ENCODE measurements at regions not wholly inside any gene's neighbourhood (a gene's known extent, or its start where the extent isn't known, plus 50 kb on each side); places are given as distances from the start of the nearest gene placed in this dataset.

- WGBS (ENCODE audit: insufficient coverage, insufficient replicate concordance, low lambda C conversion rate, missing lambda C conversion rate) = 41% methylated on average over 2 of the region's 2 CpGs
- no peak overlapping the region for H3K4me2 ChIP-seq (ENCODE audit: control insufficient read depth, insufficient read depth)
- no TSS peak for BruUV-seq (replicated peaks)
- no peak for ATAC-seq
- in situ Hi-C loops (cut with MboI) (no loop called here), intact Hi-C loops (cut with micrococcal nuclease; ENCODE audit: unreplicated experiment) (no loop called here)
- RAD21 ChIA-PET (ENCODE audit: unreplicated experiment) = no interaction called here
- DNase-seq (ENCODE audit: low read depth, low spot score) = no peak
- no peak overlapping the region for H3K4me3 ChIP-seq
- SMC1A ChIA-PET (ENCODE audit: uncharacterized antibody, unreplicated experiment) = interaction anchor here (1.1 to 1.3 kb wide), 2 partner anchors 18 to 41 kb away, joined by 3 read pairs; no protein-coding TSS in a partner anchor
- no peak overlapping the region for H2AFZ ChIP-seq (ENCODE audit: control insufficient read depth, low read depth, low read length)
- no peaks in the 10 kb centered on the region for H3K9me3 ChIP-seq (replicated peaks; ENCODE audit: control insufficient read depth, insufficient read depth, low read length)
- no peak overlapping the region for H3K9ac ChIP-seq (ENCODE audit: control insufficient read depth, insufficient read depth, low read length)
- TF ChIP-seq FOXM1 (IDR thresholded peaks at IDR 0.05; ENCODE audit: low read depth, low read length) (no peak), PAX8 (IDR thresholded peaks at IDR 0.05) (no peak), PKNOX1 (IDR thresholded peaks at IDR 0.05) (no peak), ZNF207 (IDR thresholded peaks at IDR 0.05; ENCODE audit: borderline replicate concordance) (no peak), SPI1 (IDR thresholded peaks at IDR 0.05; ENCODE audit: borderline replicate concordance, insufficient read depth, low read depth, low read length) (no peak), SMAD5 (IDR thresholded peaks at IDR 0.05; ENCODE audit: low read depth) (no peak), SUZ12 (IDR thresholded peaks at IDR 0.05; ENCODE audit: unreplicated experiment) (no peak), BCLAF1 (IDR thresholded peaks at IDR 0.05) (no peak), CUX1 (IDR thresholded peaks at IDR 0.05; ENCODE audit: insufficient replicate concordance, low read depth, low read length) (no peak), CBFB (IDR thresholded peaks at IDR 0.05; ENCODE audit: low read depth) (no peak)
- H4K20me1 ChIP-seq (ENCODE audit: control insufficient read depth, insufficient read depth) = no peaks in the 10 kb centered on the region
- no peaks in the 10 kb centered on the region for H3K4me1 ChIP-seq (ENCODE audit: control insufficient read depth, insufficient read depth, low read length)
- POLR2A ChIA-PET = no interaction called here
- H3K27ac ChIP-seq (ENCODE audit: control insufficient read depth, insufficient read depth) = no peak overlapping the region
- CTCF ChIA-PET = no interaction called here
- H3K36me3 ChIP-seq (ENCODE audit: control insufficient read depth in 2 of 2, insufficient read depth in 2 of 2, low read length in 1 of 2) = no peaks in the 10 kb centered on the region
- H3K27me3 ChIP-seq (replicated peaks in 1 of 2; ENCODE audit: control insufficient read depth in 2 of 2, insufficient read depth in 2 of 2, low read length in 1 of 2) = no peaks in the 10 kb centered on the region
- H3K79me2 ChIP-seq (ENCODE audit: control insufficient read depth, insufficient read depth, low read length) = no peaks in the 10 kb centered on the region
- FAIRE-seq = no peak
These were observed 641.7 kb upstream of the NRXN1 start for GRCh38 chr2:51673628-51674027.
